GM18505 (cell line): ENCODE measurements at regions not wholly inside any gene's neighbourhood (a gene's known extent, or its start where the extent isn't known, plus 50 kb on each side); places are given as distances from the start of the nearest gene placed in this dataset.

ENCODE experiments used
- ATAC-seq: cut with Tn5 transposase; IDR thresholded peaks from one replicate; pipeline ENCODE4 v1.9.1; 2021; ENCODE audit not compliant: unreplicated experiment
- POLR2A ChIP-seq: IDR thresholded peaks from 4 replicates; pipeline ENCODE4 v1.6.1; 2011; ENCODE audit warnings: borderline replicate concordance; ENCODE audit not compliant: insufficient read depth, insufficient read length; ENCODE audit errors: extremely low read depth

GRCh38 chr10:83122336-83122735, 1017.0 kb upstream of the GHITM start:
- no peak for ATAC-seq
- no peak for TF ChIP-seq POLR2A

- ATAC-seq: no peak
Measured at GRCh38 chr10:83127942-83128575, 1011.2 kb upstream of the GHITM start.

GRCh38 chr10:83140811-83141210, 998.5 kb upstream of the GHITM start:
- ATAC-seq: no peak
- TF ChIP-seq POLR2A: no peak

More at GRCh38 chr10:83127942-83128575, 1011.2 kb upstream of the GHITM start:
- no peak for TF ChIP-seq POLR2A

- TF ChIP-seq POLR2A: no peak
- no peak for ATAC-seq
Measured at GRCh38 chr10:83142074-83142563, 997.2 kb upstream of the GHITM start.

GRCh38 chr10:83144461-83144860, 994.8 kb upstream of the GHITM start:
- no peak for TF ChIP-seq POLR2A
- ATAC-seq: no peak

- no peak for ATAC-seq
- TF ChIP-seq POLR2A: no peak
Measured at GRCh38 chr10:83153714-83154113, 985.6 kb upstream of the GHITM start.

GRCh38 chr10:83164156-83164555, 975.2 kb upstream of the GHITM start:
- ATAC-seq: no peak

GRCh38 chr10:83165265-83165664, 974.0 kb upstream of the GHITM start:
- ATAC-seq: no peak
- TF ChIP-seq POLR2A: no peak

More at GRCh38 chr10:83164156-83164555, 975.2 kb upstream of the GHITM start:
- no peak for TF ChIP-seq POLR2A

GRCh38 chr10:83166344-83166743, 973.0 kb upstream of the GHITM start:
- no peak for TF ChIP-seq POLR2A
- ATAC-seq: no peak

GRCh38 chr10:83167081-83167480, 972.2 kb upstream of the GHITM start:
- TF ChIP-seq POLR2A: no peak
- no peak for ATAC-seq

GRCh38 chr10:83176901-83177300, 962.4 kb upstream of the GHITM start:
- no peak for ATAC-seq
- no peak for TF ChIP-seq POLR2A

- no peak for ATAC-seq
- no peak for TF ChIP-seq POLR2A
Measured at GRCh38 chr10:83178526-83178925, 960.8 kb upstream of the GHITM start.

GRCh38 chr10:83179371-83179770, 959.9 kb upstream of the GHITM start:
- ATAC-seq: no peak
- TF ChIP-seq POLR2A: no peak

GRCh38 chr10:83182076-83182475, 957.2 kb upstream of the GHITM start:
- no peak for TF ChIP-seq POLR2A
- no peak for ATAC-seq

GRCh38 chr10:83184641-83185040, 954.7 kb upstream of the GHITM start:
- ATAC-seq: no peak

GRCh38 chr10:83190614-83191013, 948.7 kb upstream of the GHITM start:
- ATAC-seq: no peak
- TF ChIP-seq POLR2A: no peak

More at GRCh38 chr10:83184641-83185040, 954.7 kb upstream of the GHITM start:
- no peak for TF ChIP-seq POLR2A

GRCh38 chr10:83193026-83193425, 946.3 kb upstream of the GHITM start:
- ATAC-seq: no peak
- TF ChIP-seq POLR2A: no peak
